A673 (cell line): ENCODE measurements at regions not wholly inside any gene's neighbourhood (a gene's known extent, or its start where the extent isn't known, plus 50 kb on each side); places are given as distances from the start of the nearest gene placed in this dataset.

Experiments
- BruUV-seq: library from RNA; stranded (reverse); fragments of 400-500 nt; replicated peaks from 2 replicates; lab custom pipeline; 2021; lab: Mats Ljungman, UMichigan
- CTCF ChIA-PET: fragments of 300-600 bp; sonication (Branson Sonifier 250); formaldehyde crosslinking; loops from one replicate; lab custom pipeline; 2022; ENCODE audit warnings: antibody characterized with exemption; lab: Charles Lee
- POLR2A ChIA-PET: fragments of 300-600 bp; sonication (Branson Sonifier 250); formaldehyde crosslinking; loops from one replicate; lab custom pipeline; 2022; ENCODE audit warnings: antibody characterized with exemption; ENCODE audit not compliant: low non-redundant PET; lab: Charles Lee
- DNase-seq: peaks from one replicate; pipeline ENCODE4 v3.0.0-alpha.2; 2015; ENCODE audit warnings: low spot score
- H3K27ac ChIP-seq: fragments of 200-600 bp; sonication (generic); 2 replicates; pipeline ENCODE4 v1.5.1; 2016; ENCODE audit warnings: mixed run types, low read depth, mild to moderate bottlenecking, mixed read lengths, antibody characterized with exemption, low read length; ENCODE audit not compliant: poor library complexity, severe bottlenecking
- H3K27me3 ChIP-seq: fragments of 200-600 bp; sonication (generic); replicated peaks from 2 replicates; pipeline ENCODE4 v1.6.1; 2017; ENCODE audit warnings: mixed run types, low read depth, mild to moderate bottlenecking, mixed read lengths, antibody characterized with exemption, low read length; ENCODE audit not compliant: insufficient read depth, poor library complexity
- H3K36me3 ChIP-seq: fragments of 200-600 bp; sonication (generic); 2 replicates; pipeline ENCODE4 v1.6.1; 2016; ENCODE audit warnings: mixed run types, mild to moderate bottlenecking, mixed read lengths, antibody characterized with exemption, low read length; ENCODE audit not compliant: insufficient read depth, poor library complexity, severe bottlenecking
- H3K4me1 ChIP-seq: fragments of 200-600 bp; sonication (generic); 2 replicates; pipeline ENCODE4 v1.6.1; 2017; ENCODE audit warnings: mixed run types, mild to moderate bottlenecking, mixed read lengths, antibody characterized with exemption, low read length; ENCODE audit not compliant: insufficient read depth, poor library complexity, severe bottlenecking
- H3K4me3 ChIP-seq: fragments of 200-600 bp; sonication (generic); 2 replicates; pipeline ENCODE4 v1.5.1; 2016; ENCODE audit warnings: low read depth, mixed run types, mild to moderate bottlenecking, mixed read lengths, low read length; ENCODE audit not compliant: poor library complexity, severe bottlenecking
- H3K9me3 ChIP-seq: fragments of 200-600 bp; sonication (generic); 2 replicates; pipeline ENCODE4 v1.6.1; 2016; ENCODE audit warnings: mixed run types, low read depth, mild to moderate bottlenecking, mixed read lengths, antibody characterized with exemption, low read length; ENCODE audit not compliant: poor library complexity, severe bottlenecking
- EZH2 ChIP-seq: fragments of 200-600 bp; sonication (generic); IDR thresholded peaks from 2 replicates; pipeline ENCODE4 v1.6.1; 2017; ENCODE audit warnings: borderline replicate concordance, low read depth, mild to moderate bottlenecking, mixed read lengths, antibody characterized with exemption, low read length; ENCODE audit not compliant: poor library complexity, severe bottlenecking
- intact Hi-C: fragments of 100-400 bp; cut with micrococcal nuclease; formaldehyde crosslinking; loops from one replicate; pipeline ENCODE4 v1.10.0; 2022; ENCODE audit not compliant: unreplicated experiment
- TF ChIP-seq, protein P1 (sequence below): fragments of 300-800, 200-600 bp; sonication (generic); conservative IDR thresholded peaks from 2 replicates; pipeline ENCODE4 v1.5.1; 2017; ENCODE audit warnings: low read depth, mild to moderate bottlenecking, antibody characterized with exemption, low read length, moderate library complexity, mixed read lengths

DNA sequence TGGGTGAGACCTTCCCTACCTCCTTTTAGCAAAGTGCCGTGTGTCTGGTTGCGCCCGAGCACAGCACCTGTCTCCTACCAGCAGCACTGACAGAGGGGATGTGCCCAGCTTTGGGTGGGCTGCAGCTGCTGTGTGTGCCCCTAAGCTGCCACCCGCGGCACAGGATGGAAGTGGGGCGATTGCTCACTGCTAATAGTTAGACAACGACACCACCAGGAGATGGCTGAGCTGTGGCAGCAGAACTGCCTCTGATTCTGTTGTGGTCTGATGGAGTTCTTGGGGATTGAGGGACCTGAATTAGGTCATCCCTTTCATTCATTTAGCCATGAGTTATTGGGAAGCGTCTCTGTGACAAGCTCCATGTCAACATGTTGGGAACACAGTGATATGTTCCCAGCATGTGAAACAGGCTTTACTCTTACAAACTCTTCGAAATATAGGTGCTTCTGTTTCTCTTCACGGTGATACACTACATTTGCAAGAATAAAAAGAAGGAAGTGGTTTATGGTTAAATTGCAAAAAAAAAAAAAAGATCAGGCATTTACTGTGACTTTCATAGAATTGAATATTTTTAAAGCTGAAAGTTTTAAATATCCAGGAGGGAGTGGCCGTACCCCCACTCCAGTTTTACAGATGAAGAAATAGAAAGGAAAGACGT lies 184.4 kb downstream of the MAF start:
- ChIA-PET POLR2A (no interaction called here), CTCF (no interaction called here)
- no peak for DNase-seq
- Histone ChIP-seq H3K9me3 (no peaks in the 10 kb centered on the region), H3K27me3 (no peaks in the 10 kb centered on the region), H3K4me1 (no peaks in the 10 kb centered on the region), H3K4me3 (no peak overlapping the region), H3K27ac (no peak overlapping the region), H3K36me3 (no peaks in the 10 kb centered on the region)
- no TSS peak for BruUV-seq
- intact Hi-C loops = no loop called here
- no peak for TF ChIP-seq EZH2
- TF ChIP-seq, protein P1, sequence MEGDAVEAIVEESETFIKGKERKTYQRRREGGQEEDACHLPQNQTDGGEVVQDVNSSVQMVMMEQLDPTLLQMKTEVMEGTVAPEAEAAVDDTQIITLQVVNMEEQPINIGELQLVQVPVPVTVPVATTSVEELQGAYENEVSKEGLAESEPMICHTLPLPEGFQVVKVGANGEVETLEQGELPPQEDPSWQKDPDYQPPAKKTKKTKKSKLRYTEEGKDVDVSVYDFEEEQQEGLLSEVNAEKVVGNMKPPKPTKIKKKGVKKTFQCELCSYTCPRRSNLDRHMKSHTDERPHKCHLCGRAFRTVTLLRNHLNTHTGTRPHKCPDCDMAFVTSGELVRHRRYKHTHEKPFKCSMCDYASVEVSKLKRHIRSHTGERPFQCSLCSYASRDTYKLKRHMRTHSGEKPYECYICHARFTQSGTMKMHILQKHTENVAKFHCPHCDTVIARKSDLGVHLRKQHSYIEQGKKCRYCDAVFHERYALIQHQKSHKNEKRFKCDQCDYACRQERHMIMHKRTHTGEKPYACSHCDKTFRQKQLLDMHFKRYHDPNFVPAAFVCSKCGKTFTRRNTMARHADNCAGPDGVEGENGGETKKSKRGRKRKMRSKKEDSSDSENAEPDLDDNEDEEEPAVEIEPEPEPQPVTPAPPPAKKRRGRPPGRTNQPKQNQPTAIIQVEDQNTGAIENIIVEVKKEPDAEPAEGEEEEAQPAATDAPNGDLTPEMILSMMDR = no peak

DNA sequence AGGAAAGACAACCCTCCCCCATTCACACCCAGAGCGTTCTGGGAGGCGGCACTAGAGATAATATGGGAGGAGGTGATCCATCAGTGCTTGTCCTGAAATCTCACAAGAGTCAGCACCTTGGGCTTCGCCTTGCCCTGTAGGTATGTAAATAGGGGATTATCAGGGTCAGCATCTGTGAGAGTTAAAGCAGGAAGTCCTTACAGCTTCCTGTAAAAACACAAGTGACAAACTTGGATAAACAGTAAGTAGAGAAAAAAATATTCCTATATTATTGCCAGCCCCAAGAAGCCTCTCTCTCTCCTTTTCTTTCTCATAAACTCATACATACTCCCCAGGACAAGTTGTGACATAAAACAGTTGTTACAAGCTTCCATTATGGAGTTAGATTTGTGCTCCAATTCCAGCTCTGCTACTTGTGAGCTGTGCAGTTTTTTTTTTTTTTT lies 187.7 kb downstream of the MAF start:
- DNase-seq = no peak
- intact Hi-C loops = no loop called here
- CTCF ChIA-PET = no interaction called here
- POLR2A ChIA-PET = no interaction called here
- Histone ChIP-seq H3K4me3 (no peak overlapping the region), H3K9me3 (no peaks in the 10 kb centered on the region), H3K36me3 (no peaks in the 10 kb centered on the region), H3K27ac (no peak overlapping the region), H3K4me1 (no peaks in the 10 kb centered on the region), H3K27me3 (no peaks in the 10 kb centered on the region)
- BruUV-seq = no TSS peak
- no peak for TF ChIP-seq EZH2
- TF ChIP-seq, protein P1 = no peak

DNA sequence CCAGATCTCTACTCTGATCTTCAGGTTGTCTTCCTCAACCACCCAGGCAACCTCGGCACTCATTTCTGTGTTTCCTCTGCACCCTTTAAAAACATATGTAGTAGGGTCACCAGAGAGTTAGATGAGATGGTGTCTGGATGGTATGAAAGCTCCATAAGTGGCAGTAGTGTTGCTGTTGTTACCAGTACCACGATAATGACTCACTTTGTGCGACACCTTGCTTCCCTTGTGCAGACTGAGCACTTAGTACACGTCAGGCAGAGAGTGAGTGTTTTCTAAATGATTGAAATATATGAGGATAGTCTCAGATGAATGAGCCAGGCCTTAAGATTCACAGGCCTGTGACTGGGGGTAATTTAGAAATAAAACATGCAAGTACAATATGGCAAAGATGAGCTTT lies 188.7 kb downstream of the MAF start:
- no peaks in the 10 kb centered on the region for H3K9me3 ChIP-seq
- TF ChIP-seq EZH2 = no peak
- TF ChIP-seq, protein P1 = no peak
- intact Hi-C loops = no loop called here
- ChIA-PET POLR2A (no interaction called here), CTCF (no interaction called here)
- DNase-seq = no peak
- H3K4me3 ChIP-seq = no peak overlapping the region
- no peaks in the 10 kb centered on the region for H3K36me3 ChIP-seq
- BruUV-seq = no TSS peak
- H3K27ac ChIP-seq = no peak overlapping the region
- H3K27me3 ChIP-seq = no peaks in the 10 kb centered on the region
- H3K4me1 ChIP-seq = no peaks in the 10 kb centered on the region
